Loucy (cell line): ENCODE measurements at regions not wholly inside any gene's neighbourhood (a gene's known extent, or its start where the extent isn't known, plus 50 kb on each side); places are given as distances from the start of the nearest gene placed in this dataset.
"Not testable (repeated sequence)": the region's sequence is repeated elsewhere in the genome, so short reads cannot be mapped to it uniquely, and the experiment has no call there.

Experiments
- H2AFZ ChIP-seq: fragments of 200-600 bp; sonication (generic); 2 replicates; pipeline ENCODE4 v1.6.0; 2016; ENCODE audit warnings: antibody characterized with exemption, mild to moderate bottlenecking, low read length, moderate library complexity
- H3F3A ChIP-seq: fragments of 200-600 bp; 2 replicates; pipeline ENCODE4 v1.6.0; 2016; ENCODE audit warnings: antibody characterized with exemption, low read depth, mild to moderate bottlenecking
- H3K27me3 ChIP-seq: fragments of 200-600 bp; sonication (generic); 2 replicates; pipeline ENCODE4 v1.6.1; 2014; ENCODE audit warnings: low read length, mild to moderate bottlenecking; ENCODE audit not compliant: insufficient read depth, poor library complexity, severe bottlenecking
- H3K36me3 ChIP-seq: fragments of 200-600 bp; sonication (generic); 2 replicates; pipeline ENCODE4 v1.6.1; 2016; ENCODE audit warnings: low read length; ENCODE audit not compliant: insufficient read depth
- H3K4me1 ChIP-seq: fragments of 200-600 bp; sonication (generic); 2 replicates; pipeline ENCODE4 v1.5.1; 2014; ENCODE audit warnings: low read length, mild to moderate bottlenecking; ENCODE audit not compliant: insufficient read depth, poor library complexity, severe bottlenecking
- H3K4me2 ChIP-seq: fragments of 200-600 bp; sonication (generic); 2 replicates; pipeline ENCODE4 v1.6.0; 2014; ENCODE audit warnings: antibody characterized with exemption, low read length, low read depth, mild to moderate bottlenecking; ENCODE audit not compliant: poor library complexity, severe bottlenecking
- H3K4me3 ChIP-seq: fragments of 200-600 bp; sonication (generic); 2 replicates; pipeline ENCODE4 v1.5.1; 2014; ENCODE audit warnings: low read length, mild to moderate bottlenecking, mixed read lengths; ENCODE audit not compliant: poor library complexity, severe bottlenecking
- H3K79me2 ChIP-seq: fragments of 200-600 bp; sonication (generic); 2 replicates; pipeline ENCODE4 v1.6.1; 2014; ENCODE audit warnings: low read length; ENCODE audit not compliant: insufficient read depth
- H3K9ac ChIP-seq: fragments of 200-600 bp; sonication (generic); 2 replicates; pipeline ENCODE4 v1.6.0; 2014; ENCODE audit warnings: mild to moderate bottlenecking, low read depth, low read length, moderate library complexity; ENCODE audit not compliant: poor library complexity, severe bottlenecking
- H3K9me2 ChIP-seq: fragments of 200-600 bp; sonication (generic); replicated peaks from 2 replicates; pipeline ENCODE4 v1.6.1; 2016; ENCODE audit warnings: low read depth, low read length, mixed read lengths
- H3K9me3 ChIP-seq: fragments of 200-600 bp; sonication (generic); 2 replicates; pipeline ENCODE4 v1.6.1; 2014; ENCODE audit warnings: mild to moderate bottlenecking, antibody characterized with exemption, low read length, low read depth; ENCODE audit not compliant: insufficient read depth
- H4K20me1 ChIP-seq: fragments of 200-600 bp; sonication (generic); 2 replicates; pipeline ENCODE4 v1.6.0; 2014; ENCODE audit warnings: antibody characterized with exemption, low read length, mild to moderate bottlenecking; ENCODE audit not compliant: insufficient read depth, poor library complexity, severe bottlenecking
- EZH2phosphoT487 ChIP-seq: fragments of 200-600 bp; IDR thresholded peaks from 2 replicates; pipeline ENCODE4 v1.6.1; 2018; ENCODE audit warnings: antibody characterized with exemption, mild to moderate bottlenecking, moderate library complexity, borderline replicate concordance
- TF ChIP-seq, protein P1 (sequence below): fragments of 200-600 bp; sonication (generic); conservative IDR thresholded peaks from 2 replicates; pipeline ENCODE4 v1.5.1; 2014; ENCODE audit warnings: mild to moderate bottlenecking, antibody characterized with exemption, low read length

DNA sequence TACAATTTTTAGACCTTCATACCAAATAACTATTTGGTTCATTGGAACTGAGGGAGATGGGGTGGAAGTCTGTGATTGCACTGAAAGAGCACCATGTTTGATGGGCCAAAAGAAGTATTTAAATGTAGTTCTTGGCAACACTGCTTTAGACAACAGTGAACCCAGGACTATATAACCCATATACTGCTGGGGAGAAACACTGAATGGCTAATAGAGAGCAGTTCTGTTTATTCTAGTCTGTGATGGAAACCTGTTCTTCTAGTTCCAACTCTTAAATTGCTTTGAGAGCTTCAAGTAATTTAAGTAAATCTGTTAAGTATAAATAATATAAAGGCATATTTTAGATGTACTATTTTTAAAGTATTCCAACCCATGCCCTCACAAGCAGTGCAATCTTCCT is 96.3 kb downstream of the NIBAN1 start:
- Histone ChIP-seq H3K4me3 (no peak overlapping the region), H3K9me2 (no peaks in the 10 kb centered on the region), H3K9ac (no peak overlapping the region), H2AFZ (no peak overlapping the region), H3K27me3 (no peaks in the 10 kb centered on the region), H3K9me3 (no peaks in the 10 kb centered on the region), H3K79me2 (no peaks in the 10 kb centered on the region), H3K4me2 (no peak overlapping the region), H4K20me1 (no peaks in the 10 kb centered on the region), H3K36me3 (no peaks in the 10 kb centered on the region), H3K4me1 (no peaks in the 10 kb centered on the region), H3F3A (no peaks in the 10 kb centered on the region)
- TF ChIP-seq EZH2phosphoT487: no peak
- TF ChIP-seq, protein P1, sequence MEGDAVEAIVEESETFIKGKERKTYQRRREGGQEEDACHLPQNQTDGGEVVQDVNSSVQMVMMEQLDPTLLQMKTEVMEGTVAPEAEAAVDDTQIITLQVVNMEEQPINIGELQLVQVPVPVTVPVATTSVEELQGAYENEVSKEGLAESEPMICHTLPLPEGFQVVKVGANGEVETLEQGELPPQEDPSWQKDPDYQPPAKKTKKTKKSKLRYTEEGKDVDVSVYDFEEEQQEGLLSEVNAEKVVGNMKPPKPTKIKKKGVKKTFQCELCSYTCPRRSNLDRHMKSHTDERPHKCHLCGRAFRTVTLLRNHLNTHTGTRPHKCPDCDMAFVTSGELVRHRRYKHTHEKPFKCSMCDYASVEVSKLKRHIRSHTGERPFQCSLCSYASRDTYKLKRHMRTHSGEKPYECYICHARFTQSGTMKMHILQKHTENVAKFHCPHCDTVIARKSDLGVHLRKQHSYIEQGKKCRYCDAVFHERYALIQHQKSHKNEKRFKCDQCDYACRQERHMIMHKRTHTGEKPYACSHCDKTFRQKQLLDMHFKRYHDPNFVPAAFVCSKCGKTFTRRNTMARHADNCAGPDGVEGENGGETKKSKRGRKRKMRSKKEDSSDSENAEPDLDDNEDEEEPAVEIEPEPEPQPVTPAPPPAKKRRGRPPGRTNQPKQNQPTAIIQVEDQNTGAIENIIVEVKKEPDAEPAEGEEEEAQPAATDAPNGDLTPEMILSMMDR: no peak

DNA sequence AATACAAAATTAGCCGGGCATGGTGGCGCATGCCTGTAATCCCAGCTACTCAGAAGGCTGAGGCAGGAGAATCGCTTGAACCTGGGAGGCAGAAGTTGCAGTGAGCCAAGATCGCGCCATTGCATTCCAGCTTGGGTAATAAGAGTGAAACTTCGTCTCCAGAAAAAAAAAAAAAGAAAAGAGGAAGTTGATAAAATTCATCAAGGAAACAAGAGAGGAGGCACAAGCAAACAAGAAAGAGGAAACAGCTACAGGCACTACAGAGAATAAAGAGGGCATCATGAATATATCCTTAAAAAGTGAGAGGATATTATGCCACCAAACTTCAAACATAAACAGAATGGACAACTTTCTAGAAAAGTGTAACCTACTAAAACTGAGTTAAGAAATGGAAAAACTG is 98.3 kb downstream of the NIBAN1 start:
- not testable (repeated sequence) for H3K9me2 ChIP-seq, H3K27me3 ChIP-seq, H3K9me3 ChIP-seq, H4K20me1 ChIP-seq, H3K36me3 ChIP-seq, H3K79me2 ChIP-seq, H3K4me2 ChIP-seq, H2AFZ ChIP-seq, H3K9ac ChIP-seq, H3K4me3 ChIP-seq, H3F3A ChIP-seq, H3K4me1 ChIP-seq

DNA sequence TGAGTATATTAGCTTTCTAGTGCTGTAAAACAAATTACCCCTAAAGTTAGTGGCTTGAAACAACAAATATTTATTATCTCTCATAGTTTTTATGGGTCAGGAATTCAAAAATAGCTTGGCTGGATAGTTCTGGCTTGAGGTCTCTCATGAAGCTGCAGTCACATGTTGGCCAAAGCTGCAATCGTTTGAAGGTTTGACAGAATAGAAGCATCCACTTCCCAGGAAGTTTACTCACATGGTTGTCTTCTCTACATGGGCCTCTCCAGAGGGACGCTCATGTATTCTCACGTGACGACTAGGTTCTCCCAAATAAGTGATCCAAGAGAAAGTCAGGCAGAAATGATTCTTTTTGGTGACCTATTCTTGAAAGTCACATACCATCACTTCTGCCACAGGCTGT is 99.1 kb downstream of the NIBAN1 start:
- Histone ChIP-seq H4K20me1 (no peaks in the 10 kb centered on the region), H3K9me2 (no peaks in the 10 kb centered on the region), H3K79me2 (no peaks in the 10 kb centered on the region), H3F3A (no peaks in the 10 kb centered on the region), H3K4me3 (no peak overlapping the region), H3K9me3 (no peaks in the 10 kb centered on the region), H3K4me2 (no peak overlapping the region), H3K4me1 (no peaks in the 10 kb centered on the region), H3K9ac (no peak overlapping the region), H2AFZ (no peak overlapping the region), H3K36me3 (no peaks in the 10 kb centered on the region), H3K27me3 (no peaks in the 10 kb centered on the region)
- TF ChIP-seq EZH2phosphoT487: no peak
- TF ChIP-seq, protein P1: no peak

- H3K9ac ChIP-seq: no peak overlapping the region
- no peak overlapping the region for H3K4me3 ChIP-seq
- H3F3A ChIP-seq: no peaks in the 10 kb centered on the region
- H3K27me3 ChIP-seq: no peaks in the 10 kb centered on the region
- H3K4me1 ChIP-seq: peaks cover 9% of the 10 kb centered on the region
- no peak overlapping the region for H3K4me2 ChIP-seq
- H2AFZ ChIP-seq: no peak overlapping the region
- TF ChIP-seq EZH2phosphoT487: no peak
- TF ChIP-seq, protein P1: no peak
- no peaks in the 10 kb centered on the region for H3K79me2 ChIP-seq
- no peaks in the 10 kb centered on the region for H3K36me3 ChIP-seq
- H3K9me3 ChIP-seq: no peaks in the 10 kb centered on the region
- no peaks in the 10 kb centered on the region for H4K20me1 ChIP-seq
- no peaks in the 10 kb centered on the region for H3K9me2 ChIP-seq
These were observed 104.0 kb downstream of the NIBAN1 start for GRCh38 chr1:184870319-184870718.
